A673 (cell line): ENCODE measurements at regions not wholly inside any gene's neighbourhood (a gene's known extent, or its start where the extent isn't known, plus 50 kb on each side); places are given as distances from the start of the nearest gene placed in this dataset.

ENCODE experiments used
- BruUV-seq: library from RNA; stranded (reverse); fragments of 400-500 nt; replicated peaks from 2 replicates; lab custom pipeline; 2021; lab: Mats Ljungman, UMichigan
- CTCF ChIA-PET: fragments of 300-600 bp; sonication (Branson Sonifier 250); formaldehyde crosslinking; loops from one replicate; lab custom pipeline; 2022; ENCODE audit warnings: antibody characterized with exemption; lab: Charles Lee
- POLR2A ChIA-PET: fragments of 300-600 bp; sonication (Branson Sonifier 250); formaldehyde crosslinking; loops from one replicate; lab custom pipeline; 2022; ENCODE audit warnings: antibody characterized with exemption; ENCODE audit not compliant: low non-redundant PET; lab: Charles Lee
- DNase-seq: peaks from one replicate; pipeline ENCODE4 v3.0.0-alpha.2; 2015; ENCODE audit warnings: low spot score
- H3K27ac ChIP-seq: fragments of 200-600 bp; sonication (generic); 2 replicates; pipeline ENCODE4 v1.5.1; 2016; ENCODE audit warnings: mixed run types, low read depth, mild to moderate bottlenecking, mixed read lengths, antibody characterized with exemption, low read length; ENCODE audit not compliant: poor library complexity, severe bottlenecking
- H3K27me3 ChIP-seq: fragments of 200-600 bp; sonication (generic); replicated peaks from 2 replicates; pipeline ENCODE4 v1.6.1; 2017; ENCODE audit warnings: mixed run types, low read depth, mild to moderate bottlenecking, mixed read lengths, antibody characterized with exemption, low read length; ENCODE audit not compliant: insufficient read depth, poor library complexity
- H3K36me3 ChIP-seq: fragments of 200-600 bp; sonication (generic); 2 replicates; pipeline ENCODE4 v1.6.1; 2016; ENCODE audit warnings: mixed run types, mild to moderate bottlenecking, mixed read lengths, antibody characterized with exemption, low read length; ENCODE audit not compliant: insufficient read depth, poor library complexity, severe bottlenecking
- H3K4me1 ChIP-seq: fragments of 200-600 bp; sonication (generic); 2 replicates; pipeline ENCODE4 v1.6.1; 2017; ENCODE audit warnings: mixed run types, mild to moderate bottlenecking, mixed read lengths, antibody characterized with exemption, low read length; ENCODE audit not compliant: insufficient read depth, poor library complexity, severe bottlenecking
- H3K4me3 ChIP-seq: fragments of 200-600 bp; sonication (generic); 2 replicates; pipeline ENCODE4 v1.5.1; 2016; ENCODE audit warnings: low read depth, mixed run types, mild to moderate bottlenecking, mixed read lengths, low read length; ENCODE audit not compliant: poor library complexity, severe bottlenecking
- H3K9me3 ChIP-seq: fragments of 200-600 bp; sonication (generic); 2 replicates; pipeline ENCODE4 v1.6.1; 2016; ENCODE audit warnings: mixed run types, low read depth, mild to moderate bottlenecking, mixed read lengths, antibody characterized with exemption, low read length; ENCODE audit not compliant: poor library complexity, severe bottlenecking
- CTCF ChIP-seq: fragments of 300-800, 200-600 bp; sonication (generic); conservative IDR thresholded peaks from 2 replicates; pipeline ENCODE4 v1.5.1; 2017; ENCODE audit warnings: low read depth, mild to moderate bottlenecking, antibody characterized with exemption, low read length, moderate library complexity, mixed read lengths
- EZH2 ChIP-seq: fragments of 200-600 bp; sonication (generic); IDR thresholded peaks from 2 replicates; pipeline ENCODE4 v1.6.1; 2017; ENCODE audit warnings: borderline replicate concordance, low read depth, mild to moderate bottlenecking, mixed read lengths, antibody characterized with exemption, low read length; ENCODE audit not compliant: poor library complexity, severe bottlenecking
- intact Hi-C: fragments of 100-400 bp; cut with micrococcal nuclease; formaldehyde crosslinking; loops from one replicate; pipeline ENCODE4 v1.10.0; 2022; ENCODE audit not compliant: unreplicated experiment

GRCh38 chr6:168948002-168948401, 305.6 kb downstream of the THBS2 start:
- Histone ChIP-seq H3K4me1 (no peaks in the 10 kb centered on the region), H3K36me3 (no peaks in the 10 kb centered on the region), H3K27me3 (peaks cover 58% of the 10 kb centered on the region), H3K4me3 (no peak overlapping the region), H3K9me3 (no peaks in the 10 kb centered on the region), H3K27ac (no peak overlapping the region)
- POLR2A ChIA-PET = no interaction called here
- BruUV-seq = no TSS peak
- DNase-seq = no peak
- TF ChIP-seq EZH2 (no peak), CTCF (no peak)
- CTCF ChIA-PET = no interaction called here
- intact Hi-C loops = no loop called here

- no peaks in the 10 kb centered on the region for H3K36me3 ChIP-seq
- no peak overlapping the region for H3K4me3 ChIP-seq
- ChIA-PET POLR2A (no interaction called here), CTCF (no interaction called here)
- no peak overlapping the region for H3K27ac ChIP-seq
- peaks cover 57% of the 10 kb centered on the region for H3K27me3 ChIP-seq
- no TSS peak for BruUV-seq
- peaks cover 3% of the 10 kb centered on the region for H3K4me1 ChIP-seq
- no peaks in the 10 kb centered on the region for H3K9me3 ChIP-seq
- TF ChIP-seq CTCF (no peak), EZH2 (no peak)
- intact Hi-C loops = no loop called here
- DNase-seq = no peak
Observed at GRCh38 chr6:168943231-168943905, 310.3 kb downstream of the THBS2 start.

- TF ChIP-seq EZH2 (no peak), CTCF (no peak)
- H3K27me3 ChIP-seq = peaks cover 50% of the 10 kb centered on the region
- DNase-seq = no peak
- ChIA-PET CTCF (no interaction called here), POLR2A (no interaction called here)
- H3K36me3 ChIP-seq = no peaks in the 10 kb centered on the region
- no peaks in the 10 kb centered on the region for H3K9me3 ChIP-seq
- H3K27ac ChIP-seq = no peak overlapping the region
- BruUV-seq = no TSS peak
- peaks cover 3% of the 10 kb centered on the region for H3K4me1 ChIP-seq
- intact Hi-C loops = no loop called here
- H3K4me3 ChIP-seq = no peak overlapping the region
Observed at GRCh38 chr6:168942646-168943045, 311.0 kb downstream of the THBS2 start.
